ENCODE measurements at regions not wholly inside any gene's neighbourhood (a gene's known extent, or its start where the extent isn't known, plus 50 kb on each side); places are given as distances from the start of the nearest gene placed in this dataset.

- no peak overlapping the region for H3K4me3 ChIP-seq (ENCODE audit: low read depth in 1 of 3, low read length in 3 of 3)
- WGBS: 89% methylated on average over 6 of the region's 6 CpGs
- no peak for TF ChIP-seq HNF4A (conservative IDR thresholded peaks at IDR 0.05)
- TF ChIP-seq GABPA (IDR thresholded peaks at IDR 0.05 in 1 of 2, conservative IDR thresholded peaks at IDR 0.05 in 1 of 2): no peak
- TF ChIP-seq CTCF (IDR thresholded peaks at IDR 0.05; ENCODE audit: low read depth, low read length, missing input control): no peak
- no peak for TF ChIP-seq EGR1 (IDR thresholded peaks at IDR 0.05; ENCODE audit: low read depth in 2 of 2)
- no peak for TF ChIP-seq TAF1 (conservative IDR thresholded peaks at IDR 0.05)
- no peak for TF ChIP-seq FOXA1 (IDR thresholded peaks at IDR 0.05)
- TF ChIP-seq RAD21 (IDR thresholded peaks at IDR 0.05): no peak
- no peak for TF ChIP-seq REST (IDR thresholded peaks at IDR 0.05)
- TF ChIP-seq ATF3 (IDR thresholded peaks at IDR 0.05): no peak
- TF ChIP-seq HNF4G (IDR thresholded peaks at IDR 0.05): no peak
- no peak for TF ChIP-seq FOXA2 (IDR thresholded peaks at IDR 0.05)
- no peak for TF ChIP-seq SP1 (IDR thresholded peaks at IDR 0.05)
- H3K27ac ChIP-seq (ENCODE audit: low read depth in 1 of 2, low read length in 2 of 2): no peak overlapping the region
- H3K9ac ChIP-seq (ENCODE audit: low read depth in 1 of 2, low read length in 2 of 2): no peak overlapping the region
- no peaks in the 10 kb centered on the region for H3K4me1 ChIP-seq (ENCODE audit: control insufficient read depth in 4 of 4, insufficient read depth in 4 of 4, low read length in 3 of 4)
- no peaks in the 10 kb centered on the region for H3K27me3 ChIP-seq (ENCODE audit: control insufficient read depth in 4 of 4, insufficient read depth in 4 of 4, low read length in 3 of 4)
- H3K9me3 ChIP-seq (ENCODE audit: control insufficient read depth in 4 of 4, low read length in 3 of 4): no peaks in the 10 kb centered on the region
- H3K36me3 ChIP-seq (ENCODE audit: control insufficient read depth in 4 of 4, insufficient read depth in 3 of 4, low read depth in 1 of 4, low read length in 3 of 4): no peaks in the 10 kb centered on the region
- no peak for DNase-seq (ENCODE audit: low spot score)
Observed at GRCh38 chr2:128794285-128794684, 475.6 kb upstream of the HS6ST1 start.

- H3K9ac ChIP-seq (ENCODE audit: low read depth in 1 of 2, low read length in 2 of 2): no peak overlapping the region
- no peak for TF ChIP-seq RXRA (IDR thresholded peaks at IDR 0.05)
- TF ChIP-seq MAX (IDR thresholded peaks at IDR 0.05): no peak
- TF ChIP-seq ZBTB33 (IDR thresholded peaks at IDR 0.05): no peak
- TF ChIP-seq REST (IDR thresholded peaks at IDR 0.05): no peak
- no peak for TF ChIP-seq FOXA2 (IDR thresholded peaks at IDR 0.05)
- no peak for TF ChIP-seq JUND (IDR thresholded peaks at IDR 0.05)
- TF ChIP-seq FOXA1 (IDR thresholded peaks at IDR 0.05): no peak
- no peak for TF ChIP-seq YY1 (IDR thresholded peaks at IDR 0.05)
- no peak for TF ChIP-seq CTCF (IDR thresholded peaks at IDR 0.05; ENCODE audit: low read depth, low read length, missing input control)
- no peak for TF ChIP-seq NR2F2 (IDR thresholded peaks at IDR 0.05)
- TF ChIP-seq SP1 (IDR thresholded peaks at IDR 0.05): no peak
- no peak for DNase-seq (ENCODE audit: low spot score)
- no peaks in the 10 kb centered on the region for H3K27me3 ChIP-seq (ENCODE audit: control insufficient read depth in 4 of 4, insufficient read depth in 4 of 4, low read length in 3 of 4)
- no peaks in the 10 kb centered on the region for H3K4me1 ChIP-seq (ENCODE audit: control insufficient read depth in 4 of 4, insufficient read depth in 4 of 4, low read length in 3 of 4)
- H3K9me3 ChIP-seq (ENCODE audit: control insufficient read depth in 4 of 4, low read length in 3 of 4): no peaks in the 10 kb centered on the region
- no peak overlapping the region for H3K27ac ChIP-seq (ENCODE audit: low read depth in 1 of 2, low read length in 2 of 2)
- no peaks in the 10 kb centered on the region for H3K36me3 ChIP-seq (ENCODE audit: control insufficient read depth in 4 of 4, insufficient read depth in 3 of 4, low read depth in 1 of 4, low read length in 3 of 4)
- H3K4me3 ChIP-seq (ENCODE audit: low read depth in 1 of 3, low read length in 3 of 3): no peak overlapping the region
- 56% methylated on average over 4 of the region's 4 CpGs for WGBS
Observed at GRCh38 chr2:128796321-128796720, 477.7 kb upstream of the HS6ST1 start.

Data from liver (tissue), 8 donors.